K562 (cell line): ENCODE measurements at regions not wholly inside any gene's neighbourhood (a gene's known extent, or its start where the extent isn't known, plus 50 kb on each side); places are given as distances from the start of the nearest gene placed in this dataset.
A peak's percentile ranks its signal among the peaks of the same experiment; 100 is the strongest.

Source experiments
- ATAC-seq: fragments of 200-7000 bp; cut with Tn5 transposase; 3 replicates; pipeline ENCODE4 v1.9.1; 2020; ENCODE audit warnings: moderate library complexity
- BruUV-seq: library from RNA; stranded (reverse); fragments of 400-500 nt; replicated peaks from 2 replicates; lab custom pipeline; 2021; lab: Mats Ljungman, UMichigan
- CTCF ChIA-PET: fragments of 300-600 bp; formaldehyde crosslinking; extraction: SDS; loops from one replicate; lab custom pipeline; 2021; ENCODE audit warnings: low intra/inter-chr PET ratio; lab: Yijun Ruan, JAX
- POLR2A ChIA-PET: fragments of 300-600, 350-650 bp; sonication (Branson Sonifier 250); formaldehyde crosslinking; extraction: SDS; loops from one replicate; lab custom pipeline; 2021; ENCODE audit warnings: antibody characterized with exemption, inconsistent platforms; lab: Yijun Ruan, JAX
- DNase-seq, 4 experiments: peaks; one replicate each; pipeline versions ENCODE4 v3.0.0 to v3.0.0-alpha.2; 2011 to 2018; ENCODE audit warnings: low spot score in 3 of 4, mixed read lengths in 3 of 4; ENCODE audit errors: extremely low read depth in 1 of 4
- FAIRE-seq: peaks from 2 replicates; lab custom pipeline; 2011; peaks lifted over from hg19 to GRCh38; lab: Jason Lieb, UNC
- H2AFZ ChIP-seq: 2 replicates; pipeline ENCODE4 v1.6.0; 2011; ENCODE audit warnings: low read depth, low read length, control low read depth, inconsistent platforms
- H3K27ac ChIP-seq: fragments of 200-600 bp; 3 replicates; pipeline ENCODE4 v1.8.0; 2011; ENCODE audit warnings: low read depth, mild to moderate bottlenecking, control low read depth, inconsistent platforms, low read length, moderate library complexity, mixed read lengths; ENCODE audit errors: extremely low read depth
- H3K27me3 ChIP-seq, 2 experiments: fragments of 300-600 bp in 1 of 2; 2 replicates in 1 of 2; 3 replicates in 1 of 2; pipeline versions ENCODE4 v1.6.0 to v1.8.0; 2011; ENCODE audit warnings: inconsistent platforms in 2 of 2, low read length in 2 of 2, mild to moderate bottlenecking in 1 of 2, mixed read lengths in 1 of 2, moderate library complexity in 1 of 2; ENCODE audit not compliant: control insufficient read depth in 2 of 2, insufficient read depth in 2 of 2
- H3K36me3 ChIP-seq: fragments of 300-600 bp; 3 replicates; pipeline ENCODE4 v1.8.0; 2011; ENCODE audit warnings: mild to moderate bottlenecking, low read length, inconsistent platforms; ENCODE audit not compliant: control insufficient read depth, insufficient read depth
- H3K4me1 ChIP-seq, 2 experiments: fragments of 200-600 bp in 1 of 2; replicated peaks in 1 of 2; 2 replicates in 1 of 2; 3 replicates in 1 of 2; pipeline versions ENCODE4 v1.5.1 to v1.8.0; 2011; ENCODE audit warnings: inconsistent platforms in 2 of 2, low read length in 2 of 2, mild to moderate bottlenecking in 1 of 2, mixed read lengths in 1 of 2, moderate library complexity in 1 of 2; ENCODE audit not compliant: control insufficient read depth in 2 of 2, insufficient read depth in 2 of 2
- H3K4me2 ChIP-seq: 2 replicates; pipeline ENCODE4 v1.6.1; 2011; ENCODE audit warnings: low read length, control low read depth, inconsistent platforms, mixed read lengths; ENCODE audit not compliant: insufficient read depth
- H3K4me3 ChIP-seq: fragments of 200-600 bp; sonication (generic), shearing (Covaris generic); 2 replicates; pipeline ENCODE4 v1.5.1; 2016; ENCODE audit warnings: control low read depth, inconsistent platforms
- H3K79me2 ChIP-seq: fragments of 200-600 bp; 3 replicates; pipeline ENCODE4 v1.8.0; 2011; ENCODE audit warnings: low read length, inconsistent platforms; ENCODE audit not compliant: control insufficient read depth, insufficient read depth
- H3K9ac ChIP-seq, 2 experiments: 2 replicates each; pipeline versions ENCODE4 v1.6.0 to v1.6.1; 2011; ENCODE audit warnings: low read depth in 2 of 2, low read length in 2 of 2, control low read depth in 1 of 2, inconsistent platforms in 1 of 2, mild to moderate bottlenecking in 1 of 2, mixed read lengths in 1 of 2; ENCODE audit not compliant: insufficient read depth in 1 of 2
- H3K9me1 ChIP-seq: one replicate; pipeline ENCODE4 v1.6.0; 2011; ENCODE audit warnings: inconsistent platforms, mild to moderate bottlenecking, low read length, moderate library complexity; ENCODE audit not compliant: control insufficient read depth, insufficient read depth
- H3K9me3 ChIP-seq: replicated peaks from 2 replicates; pipeline ENCODE4 v1.5.1; 2011; ENCODE audit warnings: low read depth, low read length, inconsistent platforms; ENCODE audit not compliant: control insufficient read depth, insufficient read depth
- H4K20me1 ChIP-seq: replicated peaks from 2 replicates; pipeline ENCODE4 v1.6.1; 2011; ENCODE audit warnings: low read length, inconsistent platforms, mixed read lengths; ENCODE audit not compliant: control insufficient read depth, insufficient read depth
- CHCHD3 ChIP-seq: fragments of 250-450 bp; sonication (Bioruptor Pico); IDR thresholded peaks from 2 replicates; pipeline ENCODE4 v2.1.2; 2022; ENCODE audit warnings: mild to moderate bottlenecking
- ELF1 ChIP-seq: fragments of 200-800 bp; sonication (Bioruptor generic); IDR thresholded peaks from 2 replicates; pipeline ENCODE4 v1.6.1; 2016; ENCODE audit warnings: missing genetic modification characterization, missing compliant biosample characterization
- MAFF ChIP-seq: IDR thresholded peaks from 2 replicates; pipeline ENCODE4 v1.6.1; 2012; ENCODE audit warnings: low read length, improper control_type of control experiment
- MAFG ChIP-seq: fragments of 450-650 bp; conservative IDR thresholded peaks from 2 replicates; pipeline ENCODE4 v1.6.1; 2016; ENCODE audit warnings: missing genetic modification characterization, missing compliant biosample characterization
- MCM2 ChIP-seq: fragments of 450-650 bp; IDR thresholded peaks from 2 replicates; pipeline ENCODE4 v1.6.1; 2017; ENCODE audit warnings: low read depth, mild to moderate bottlenecking
- NCOA1 ChIP-seq: fragments of 450-650 bp; IDR thresholded peaks from 2 replicates; pipeline ENCODE4 v1.6.1; 2016; ENCODE audit warnings: low read depth
- NCOA2 ChIP-seq, 2 experiments: fragments of 450-650 bp; IDR thresholded peaks; 2 replicates each; pipeline ENCODE4 v1.6.1; 2018; ENCODE audit warnings: mild to moderate bottlenecking in 2 of 2, moderate library complexity in 1 of 2; ENCODE audit not compliant: partially characterized antibody in 2 of 2
- PRPF4 ChIP-seq: fragments of 200-400 bp; formaldehyde crosslinking; IDR thresholded peaks from one replicate; pipeline ENCODE4 v1.6.1; 2017; ENCODE audit warnings: low read length, low read depth, mild to moderate bottlenecking; ENCODE audit not compliant: insufficient read depth, poor library complexity, severe bottlenecking
- SMC3 ChIP-seq: conservative IDR thresholded peaks from 2 replicates; pipeline ENCODE4 v1.6.1; 2011; ENCODE audit warnings: low read depth, low read length, improper control_type of control experiment; ENCODE audit not compliant: insufficient read depth
- SREBF1 ChIP-seq: fragments of 150-350 bp; IDR thresholded peaks from 2 replicates; pipeline ENCODE4 v1.6.1; 2014; ENCODE audit warnings: antibody characterized with exemption, low read depth, low read length, borderline replicate concordance
- TEAD4 ChIP-seq, 2 experiments: sonication (generic) in 1 of 2; formaldehyde crosslinking in 1 of 2; IDR thresholded peaks; 2 replicates each; pipeline versions ENCODE4 v1.6.1 to v1.8.0; 2012 to 2022; ENCODE audit warnings: borderline replicate concordance in 1 of 2, inconsistent platforms in 1 of 2, low read length in 1 of 2, mild to moderate bottlenecking in 1 of 2, missing genetic modification reagents in 1 of 2
- ZNF121 ChIP-seq: sonication (generic); formaldehyde crosslinking; conservative IDR thresholded peaks from 2 replicates; pipeline ENCODE4 v1.8.0; 2022; ENCODE audit warnings: missing genetic modification reagents
- ZNF766 ChIP-seq: fragments of 200-800 bp; sonication (Bioruptor generic); conservative IDR thresholded peaks from 2 replicates; pipeline ENCODE4 v1.6.1; 2016; ENCODE audit warnings: missing genetic modification characterization, missing compliant biosample characterization
- WGBS: fragments of 100-300 bp; shearing (Covaris generic); methylation state at CpG from one replicate; pipeline ENCODE4 v1.1.6; 2016; ENCODE audit warnings: low coverage, mixed read lengths; ENCODE audit not compliant: insufficient coverage; ENCODE audit errors: missing lambda C conversion rate; 5-methylcytosine and 5-hydroxymethylcytosine counted together
- in situ Hi-C: fragments of 300-500 bp; cut with MboI; formaldehyde crosslinking; loops from 4 replicates; pipeline ENCODE4 v1.15.0; 2018; ENCODE audit warnings: inconsistent platforms, mixed read lengths
- intact Hi-C: fragments of 100-400 bp; cut with micrococcal nuclease; formaldehyde crosslinking; loops from 2 replicates; pipeline ENCODE4 v1.14.2; 2022
- TF ChIP-seq, protein P1 (sequence below): fragments of 250-450 bp; sonication (Bioruptor Pico); IDR thresholded peaks from 2 replicates; pipeline ENCODE4 v1.5.0; 2020; ENCODE audit warnings: mild to moderate bottlenecking, borderline replicate concordance

DNA sequence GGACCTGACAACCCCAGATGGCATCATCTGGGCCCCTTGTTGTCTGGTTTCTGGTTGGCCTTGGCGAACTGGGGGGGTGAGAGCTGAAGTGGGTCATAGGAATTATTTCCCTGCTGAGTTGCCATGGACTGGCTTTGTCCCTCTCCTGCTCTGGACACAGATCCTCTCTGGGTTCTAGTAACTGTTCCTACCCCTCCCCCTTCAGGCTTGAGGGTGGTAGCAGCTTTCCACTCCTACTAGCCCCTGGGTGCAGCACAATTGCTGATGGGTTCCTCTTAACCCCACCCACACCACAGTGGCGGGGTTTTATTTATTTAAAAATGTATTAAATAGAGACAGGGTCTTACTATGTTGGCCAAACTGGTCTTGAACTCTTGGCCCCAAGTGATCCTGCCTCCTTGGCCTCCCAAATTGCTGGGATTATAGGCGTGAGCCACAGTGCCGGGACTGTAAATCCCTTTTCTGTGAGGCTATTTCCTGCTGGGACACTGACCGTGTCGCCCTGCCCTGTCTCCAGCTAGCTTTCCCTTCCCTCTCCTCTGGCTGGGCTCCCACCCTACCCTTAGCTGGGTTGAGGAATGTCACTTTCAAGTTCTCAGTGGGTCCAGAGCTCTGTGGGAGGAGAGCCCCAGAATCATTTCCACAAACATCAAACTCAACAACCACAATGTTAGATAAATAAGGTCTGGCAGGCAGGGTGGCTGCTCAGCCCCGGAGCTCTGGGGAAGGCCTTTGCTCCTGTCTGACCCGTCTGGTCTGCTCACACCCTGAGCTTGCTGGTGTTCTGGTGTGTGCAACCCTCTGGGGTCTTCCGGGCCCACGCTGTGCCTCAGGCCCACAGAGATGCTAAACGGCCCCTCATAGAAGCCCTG, 112.7 kb upstream of the WNT4 start:
- no peak for FAIRE-seq
- no peaks in the 10 kb centered on the region for H3K9me3 ChIP-seq
- POLR2A ChIA-PET: interaction anchor here (0.6 to 1.6 kb wide), 6 partner anchors 8 to 271 kb away, joined by 3 to 7 read pairs (median 3); no protein-coding TSS in a partner anchor
- no peaks in the 10 kb centered on the region for H3K9me1 ChIP-seq
- no TSS peak for BruUV-seq
- in situ Hi-C loops (no loop called here), intact Hi-C loops (no loop called here)
- no peak overlapping the region for H3K4me2 ChIP-seq
- H3K36me3 ChIP-seq: no peaks in the 10 kb centered on the region
- no peak overlapping the region for H3K4me3 ChIP-seq
- H3K4me1 ChIP-seq: peaks cover 0 to 6% of the 10 kb centered on the region in 2 experiments; a peak in 1 of 5 replicates
- H2AFZ ChIP-seq: no peak overlapping the region
- CTCF ChIA-PET: no interaction called here
- no peak for TF ChIP-seq MCM2
- no peak for TF ChIP-seq NCOA2 (IDR thresholded peaks at IDR 0.05; ENCODE audit: partially characterized antibody in 2 of 2)
- TF ChIP-seq SREBF1: no peak
- TF ChIP-seq ELF1: no peak
- TF ChIP-seq MAFF: no peak
- TF ChIP-seq NCOA1: no peak
- no peak for TF ChIP-seq TEAD4 (IDR thresholded peaks at IDR 0.05; ENCODE audit: low read length)
- TF ChIP-seq TEAD4 (CRISPR knock-in tag; IDR thresholded peaks at IDR 0.05; ENCODE audit: borderline replicate concordance): no peak
- no peak for TF ChIP-seq CHCHD3 (CRISPR knock-in tag)
- TF ChIP-seq SMC3: no peak
- no peak for TF ChIP-seq ZNF121 (CRISPR knock-in tag)
- no peak for TF ChIP-seq ZNF766
- no peak for TF ChIP-seq MAFG (tag)
- TF ChIP-seq, protein P1, sequence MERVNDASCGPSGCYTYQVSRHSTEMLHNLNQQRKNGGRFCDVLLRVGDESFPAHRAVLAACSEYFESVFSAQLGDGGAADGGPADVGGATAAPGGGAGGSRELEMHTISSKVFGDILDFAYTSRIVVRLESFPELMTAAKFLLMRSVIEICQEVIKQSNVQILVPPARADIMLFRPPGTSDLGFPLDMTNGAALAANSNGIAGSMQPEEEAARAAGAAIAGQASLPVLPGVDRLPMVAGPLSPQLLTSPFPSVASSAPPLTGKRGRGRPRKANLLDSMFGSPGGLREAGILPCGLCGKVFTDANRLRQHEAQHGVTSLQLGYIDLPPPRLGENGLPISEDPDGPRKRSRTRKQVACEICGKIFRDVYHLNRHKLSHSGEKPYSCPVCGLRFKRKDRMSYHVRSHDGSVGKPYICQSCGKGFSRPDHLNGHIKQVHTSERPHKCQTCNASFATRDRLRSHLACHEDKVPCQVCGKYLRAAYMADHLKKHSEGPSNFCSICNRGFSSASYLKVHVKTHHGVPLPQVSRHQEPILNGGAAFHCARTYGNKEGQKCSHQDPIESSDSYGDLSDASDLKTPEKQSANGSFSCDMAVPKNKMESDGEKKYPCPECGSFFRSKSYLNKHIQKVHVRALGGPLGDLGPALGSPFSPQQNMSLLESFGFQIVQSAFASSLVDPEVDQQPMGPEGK (CRISPR knock-in tag): no peak
- TF ChIP-seq PRPF4: no peak
- TF ChIP-seq, all 486 proteins: peak for 0
- H3K27ac ChIP-seq: no peak overlapping the region
- H3K27me3 ChIP-seq: peaks cover 58 to 97% of the 10 kb centered on the region in 2 experiments
- H4K20me1 ChIP-seq: peaks cover 9% of the 10 kb centered on the region
- peak overlapping the region in 1 of 2 experiments; percentile 31; a peak in 1 of 4 replicates for H3K9ac ChIP-seq
- 3% methylated on average over 11 of the region's 11 CpGs for whole genome bisulfite sequencing
- DNase-seq (no peak), ATAC-seq (no peak)
- H3K79me2 ChIP-seq: no peaks in the 10 kb centered on the region
